HCT116 (cell line): ENCODE measurements at regions not wholly inside any gene's neighbourhood (a gene's known extent, or its start where the extent isn't known, plus 50 kb on each side); places are given as distances from the start of the nearest gene placed in this dataset.

ENCODE experiments used
- ATAC-seq: fragments of 200-7000 bp; cut with Tn5 transposase; 2 replicates; pipeline ENCODE4 v1.9.1; 2020; ENCODE audit warnings: mild to moderate bottlenecking, moderate library complexity
- BruUV-seq: library from RNA; stranded (reverse); fragments of 400-500 nt; replicated peaks from 2 replicates; lab custom pipeline; 2021; lab: Mats Ljungman, UMichigan
- CTCF ChIA-PET: fragments of 300-600 bp; sonication (Branson Sonifier 250); formaldehyde crosslinking; loops from one replicate; lab custom pipeline; 2021; ENCODE audit warnings: antibody characterized with exemption; lab: Charles Lee
- POLR2A ChIA-PET: fragments of 300-600, 350-600 bp; sonication (Branson Sonifier 250); formaldehyde crosslinking; loops from one replicate; lab custom pipeline; 2021; ENCODE audit warnings: antibody characterized with exemption; lab: Charles Lee
- RAD21 ChIA-PET, 2 experiments: fragments of 300-600 bp; sonication (Branson Sonifier 250); formaldehyde crosslinking; loops; one replicate each; lab custom pipeline; 2023; ENCODE audit warnings: low total read pairs in 2 of 2; ENCODE audit not compliant: uncharacterized antibody in 2 of 2, unreplicated experiment in 2 of 2, low non-redundant PET in 1 of 2; lab: Charles Lee
- DNase-seq: peaks from one replicate; pipeline ENCODE4 v3.0.0-alpha.2; 2010; ENCODE audit warnings: low read depth, low spot score
- H2AFZ ChIP-seq: fragments of 200-600 bp; shearing (Covaris generic), sonication (generic); 2 replicates; pipeline ENCODE4 v1.6.1; 2017; ENCODE audit warnings: low read depth, mixed run types, mixed read lengths, antibody characterized with exemption, low read length; ENCODE audit not compliant: poor library complexity, severe bottlenecking
- H3K27ac ChIP-seq: 2 replicates; pipeline ENCODE4 v1.5.1; 2012; ENCODE audit warnings: low read depth, low read length
- H3K27me3 ChIP-seq: fragments of 200-600 bp; sonication (generic); 2 replicates; pipeline ENCODE4 v1.6.1; 2016; ENCODE audit warnings: mixed run types, low read length, mixed read lengths; ENCODE audit not compliant: insufficient read depth
- H3K36me3 ChIP-seq, 2 experiments: fragments of 200-500 bp in 1 of 2; fragments of 200-600 bp in 1 of 2; sonication (Bioruptor generic) in 1 of 2; sonication (generic) in 1 of 2; 2 replicates each; pipeline versions ENCODE4 v1.5.1 to v1.6.1; 2014 to 2016; ENCODE audit warnings: low read length in 2 of 2, inconsistent platforms in 1 of 2, mixed read lengths in 1 of 2, mixed run types in 1 of 2; ENCODE audit not compliant: insufficient read depth in 2 of 2, control insufficient read depth in 1 of 2
- H3K4me1 ChIP-seq, 2 experiments: fragments of 200-600 bp in 1 of 2; sonication (generic) in 1 of 2; 2 replicates each; pipeline versions ENCODE4 v1.5.1 to v1.6.1; 2012 to 2017; ENCODE audit warnings: low read length in 2 of 2, inconsistent platforms in 1 of 2, mild to moderate bottlenecking in 1 of 2, mixed read lengths in 1 of 2, mixed run types in 1 of 2, moderate library complexity in 1 of 2; ENCODE audit not compliant: insufficient read depth in 2 of 2, control insufficient read depth in 1 of 2
- H3K4me2 ChIP-seq: fragments of 200-600 bp; sonication (generic); 2 replicates; pipeline ENCODE4 v1.6.1; 2017; ENCODE audit warnings: mixed run types, low read length, mixed read lengths
- H3K4me3 ChIP-seq, 2 experiments: fragments of 200-600 bp in 1 of 2; sonication (generic) in 1 of 2; replicated peaks in 1 of 2; 2 replicates each; pipeline ENCODE4 v1.5.1; 2011 to 2016; ENCODE audit warnings: low read length in 2 of 2, control low read depth in 1 of 2, low read depth in 1 of 2, mild to moderate bottlenecking in 1 of 2, mixed read lengths in 1 of 2, mixed run types in 1 of 2
- H3K79me2 ChIP-seq: fragments of 200-600 bp; sonication (generic); 2 replicates; pipeline ENCODE4 v1.6.1; 2017; ENCODE audit warnings: mild to moderate bottlenecking, mixed run types, low read length, moderate library complexity, mixed read lengths; ENCODE audit not compliant: insufficient read depth
- H3K9ac ChIP-seq: fragments of 200-600 bp; sonication (generic); 2 replicates; pipeline ENCODE4 v1.6.1; 2016; ENCODE audit warnings: low read length, mixed read lengths
- H3K9me2 ChIP-seq: fragments of 200-600 bp; sonication (generic), shearing (Covaris generic); 2 replicates; pipeline ENCODE4 v1.6.1; 2017; ENCODE audit warnings: mixed run types, mild to moderate bottlenecking, moderate library complexity; ENCODE audit not compliant: insufficient read depth
- H3K9me3 ChIP-seq, 2 experiments: fragments of 200-500 bp in 1 of 2; fragments of 200-600 bp in 1 of 2; sonication (Bioruptor generic) in 1 of 2; sonication (generic) in 1 of 2; 2 replicates each; pipeline ENCODE4 v1.6.1; 2014 to 2017; ENCODE audit warnings: low read length in 2 of 2, mixed read lengths in 2 of 2, inconsistent platforms in 1 of 2, low read depth in 1 of 2, mild to moderate bottlenecking in 1 of 2, mixed run types in 1 of 2, moderate library complexity in 1 of 2; ENCODE audit not compliant: control insufficient read depth in 1 of 2, insufficient read depth in 1 of 2
- H4K20me1 ChIP-seq: fragments of 200-600 bp; sonication (generic), shearing (Covaris generic); 2 replicates; pipeline ENCODE4 v1.6.1; 2017; ENCODE audit warnings: mixed run types, mild to moderate bottlenecking, moderate library complexity; ENCODE audit not compliant: insufficient read depth
- CBX3 ChIP-seq: IDR thresholded peaks from 2 replicates; pipeline ENCODE4 v1.6.1; 2012; ENCODE audit warnings: low read depth
- CEBPB ChIP-seq: IDR thresholded peaks from 2 replicates; pipeline ENCODE4 v1.6.1; 2012; ENCODE audit warnings: low read depth
- CTCF ChIP-seq, 3 experiments: fragments of 200-600 bp in 1 of 3; sonication (generic) in 1 of 3; IDR thresholded peaks in 2 of 3; conservative IDR thresholded peaks in 1 of 3; 2 replicates each; pipeline ENCODE4 v1.5.1; 2012 to 2017; ENCODE audit warnings: low read depth in 2 of 3, low read length in 2 of 3, antibody characterized with exemption in 1 of 3, borderline replicate concordance in 1 of 3, control low read depth in 1 of 3, mild to moderate bottlenecking in 1 of 3, mixed read lengths in 1 of 3, mixed run types in 1 of 3, moderate library complexity in 1 of 3; ENCODE audit not compliant: insufficient read depth in 1 of 3
- EGR1 ChIP-seq: IDR thresholded peaks from 2 replicates; pipeline ENCODE4 v1.6.1; 2012; ENCODE audit warnings: low read depth
- ELF1 ChIP-seq: IDR thresholded peaks from 2 replicates; pipeline ENCODE4 v1.6.1; 2012; ENCODE audit warnings: low read depth, borderline replicate concordance
- EZH2 ChIP-seq: fragments of 200-600 bp; sonication (generic); IDR thresholded peaks from 2 replicates; pipeline ENCODE4 v1.6.1; 2017; ENCODE audit warnings: antibody characterized with exemption, mixed run types
- EZH2phosphoT487 ChIP-seq: fragments of 200-600 bp; IDR thresholded peaks from 2 replicates; pipeline ENCODE4 v1.6.1; 2018; ENCODE audit warnings: antibody characterized with exemption, borderline replicate concordance
- POLR2AphosphoS5 ChIP-seq: IDR thresholded peaks from 2 replicates; pipeline ENCODE4 v1.6.1; 2011; ENCODE audit warnings: mild to moderate bottlenecking, low read depth, low read length, moderate library complexity
- RAD21 ChIP-seq: IDR thresholded peaks from 2 replicates; pipeline ENCODE4 v1.6.1; 2012; ENCODE audit warnings: low read depth, mild to moderate bottlenecking
- SIN3A ChIP-seq: IDR thresholded peaks from 2 replicates; pipeline ENCODE4 v1.6.1; 2012; ENCODE audit warnings: low read depth
- SP1 ChIP-seq: IDR thresholded peaks from 2 replicates; pipeline ENCODE4 v1.6.1; 2012; ENCODE audit warnings: low read depth
- SRF ChIP-seq: IDR thresholded peaks from 2 replicates; pipeline ENCODE4 v1.6.1; 2012; ENCODE audit warnings: low read depth
- ZFX ChIP-seq: fragments of 450-650 bp; IDR thresholded peaks from 2 replicates; pipeline ENCODE4 v1.6.1; 2017
- intact Hi-C: fragments of 100-400 bp; cut with micrococcal nuclease; formaldehyde crosslinking; loops from 2 replicates; pipeline ENCODE4 v1.10.0; 2022
- TF ChIP-seq, protein P1 (sequence below): IDR thresholded peaks from 2 replicates; pipeline ENCODE4 v1.6.1; 2012; ENCODE audit warnings: low read depth
- TF ChIP-seq, protein P2 (sequence below): IDR thresholded peaks from 2 replicates; pipeline ENCODE4 v1.6.1; 2011; ENCODE audit warnings: mild to moderate bottlenecking, low read length, moderate library complexity; ENCODE audit not compliant: insufficient replicate concordance; ENCODE audit errors: extremely low read depth

- TF ChIP-seq, protein P1, sequence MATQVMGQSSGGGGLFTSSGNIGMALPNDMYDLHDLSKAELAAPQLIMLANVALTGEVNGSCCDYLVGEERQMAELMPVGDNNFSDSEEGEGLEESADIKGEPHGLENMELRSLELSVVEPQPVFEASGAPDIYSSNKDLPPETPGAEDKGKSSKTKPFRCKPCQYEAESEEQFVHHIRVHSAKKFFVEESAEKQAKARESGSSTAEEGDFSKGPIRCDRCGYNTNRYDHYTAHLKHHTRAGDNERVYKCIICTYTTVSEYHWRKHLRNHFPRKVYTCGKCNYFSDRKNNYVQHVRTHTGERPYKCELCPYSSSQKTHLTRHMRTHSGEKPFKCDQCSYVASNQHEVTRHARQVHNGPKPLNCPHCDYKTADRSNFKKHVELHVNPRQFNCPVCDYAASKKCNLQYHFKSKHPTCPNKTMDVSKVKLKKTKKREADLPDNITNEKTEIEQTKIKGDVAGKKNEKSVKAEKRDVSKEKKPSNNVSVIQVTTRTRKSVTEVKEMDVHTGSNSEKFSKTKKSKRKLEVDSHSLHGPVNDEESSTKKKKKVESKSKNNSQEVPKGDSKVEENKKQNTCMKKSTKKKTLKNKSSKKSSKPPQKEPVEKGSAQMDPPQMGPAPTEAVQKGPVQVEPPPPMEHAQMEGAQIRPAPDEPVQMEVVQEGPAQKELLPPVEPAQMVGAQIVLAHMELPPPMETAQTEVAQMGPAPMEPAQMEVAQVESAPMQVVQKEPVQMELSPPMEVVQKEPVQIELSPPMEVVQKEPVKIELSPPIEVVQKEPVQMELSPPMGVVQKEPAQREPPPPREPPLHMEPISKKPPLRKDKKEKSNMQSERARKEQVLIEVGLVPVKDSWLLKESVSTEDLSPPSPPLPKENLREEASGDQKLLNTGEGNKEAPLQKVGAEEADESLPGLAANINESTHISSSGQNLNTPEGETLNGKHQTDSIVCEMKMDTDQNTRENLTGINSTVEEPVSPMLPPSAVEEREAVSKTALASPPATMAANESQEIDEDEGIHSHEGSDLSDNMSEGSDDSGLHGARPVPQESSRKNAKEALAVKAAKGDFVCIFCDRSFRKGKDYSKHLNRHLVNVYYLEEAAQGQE, result no peak
- TF ChIP-seq CEBPB, result no peak
- no peak for TF ChIP-seq EZH2phosphoT487
These were observed 366.7 kb downstream of the SHQ1 start (continued) for GRCh38 chr3:72481542-72481941.

DNA sequence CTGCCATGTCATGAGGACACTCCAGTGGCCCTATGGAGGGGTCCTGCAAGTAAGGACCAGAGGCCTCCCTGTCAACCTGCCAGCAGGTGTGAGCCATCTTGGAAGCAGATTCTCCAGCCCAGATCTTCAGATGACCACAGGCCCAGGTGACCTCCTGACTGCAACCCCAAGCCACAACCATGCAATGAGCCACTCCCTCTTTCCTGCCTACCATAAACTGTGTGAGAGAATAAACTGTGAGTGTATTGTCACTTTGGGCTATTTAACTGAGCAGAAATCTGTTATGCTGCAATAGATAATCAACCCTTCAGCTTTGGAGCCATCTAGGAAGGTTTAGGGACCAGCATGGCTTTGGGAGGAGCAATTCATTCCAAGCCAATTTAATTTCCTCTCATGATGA, 367.9 kb downstream of the SHQ1 start:
- POLR2A ChIA-PET, result no interaction called here
- H3K27me3 ChIP-seq, result no peaks in the 10 kb centered on the region
- no TSS peak for BruUV-seq
- H3K9ac ChIP-seq, result no peak overlapping the region
- no peak overlapping the region for H3K4me2 ChIP-seq
- no peaks in the 10 kb centered on the region for H3K9me2 ChIP-seq
- no peaks in the 10 kb centered on the region for H4K20me1 ChIP-seq
- H3K4me1 ChIP-seq, result peaks cover 18 to 31% of the 10 kb centered on the region in 2 experiments
- no peak overlapping the region for H3K27ac ChIP-seq
- DNase-seq (no peak), ATAC-seq (no peak)
- H3K36me3 ChIP-seq, result no peaks in the 10 kb centered on the region
- H3K4me3 ChIP-seq, result no peak overlapping the region
- intact Hi-C loops, result no loop called here
- H2AFZ ChIP-seq, result no peak overlapping the region
- no peaks in the 10 kb centered on the region for H3K79me2 ChIP-seq
- RAD21 ChIA-PET, result no interaction called here
- CTCF ChIA-PET, result no interaction called here
- H3K9me3 ChIP-seq, result no peaks in the 10 kb centered on the region
- TF ChIP-seq CTCF (IDR thresholded peaks at IDR 0.05 in 2 of 3, conservative IDR thresholded peaks at IDR 0.05 in 1 of 3; ENCODE audit: borderline replicate concordance in 1 of 3, insufficient read depth in 1 of 3, low read depth in 2 of 3, low read length in 2 of 3), result no peak
- TF ChIP-seq, protein P1, result no peak
- TF ChIP-seq, protein P2, sequence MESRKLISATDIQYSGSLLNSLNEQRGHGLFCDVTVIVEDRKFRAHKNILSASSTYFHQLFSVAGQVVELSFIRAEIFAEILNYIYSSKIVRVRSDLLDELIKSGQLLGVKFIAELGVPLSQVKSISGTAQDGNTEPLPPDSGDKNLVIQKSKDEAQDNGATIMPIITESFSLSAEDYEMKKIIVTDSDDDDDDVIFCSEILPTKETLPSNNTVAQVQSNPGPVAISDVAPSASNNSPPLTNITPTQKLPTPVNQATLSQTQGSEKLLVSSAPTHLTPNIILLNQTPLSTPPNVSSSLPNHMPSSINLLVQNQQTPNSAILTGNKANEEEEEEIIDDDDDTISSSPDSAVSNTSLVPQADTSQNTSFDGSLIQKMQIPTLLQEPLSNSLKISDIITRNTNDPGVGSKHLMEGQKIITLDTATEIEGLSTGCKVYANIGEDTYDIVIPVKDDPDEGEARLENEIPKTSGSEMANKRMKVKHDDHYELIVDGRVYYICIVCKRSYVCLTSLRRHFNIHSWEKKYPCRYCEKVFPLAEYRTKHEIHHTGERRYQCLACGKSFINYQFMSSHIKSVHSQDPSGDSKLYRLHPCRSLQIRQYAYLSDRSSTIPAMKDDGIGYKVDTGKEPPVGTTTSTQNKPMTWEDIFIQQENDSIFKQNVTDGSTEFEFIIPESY, result no peak
- TF ChIP-seq RAD21, result no peak
- TF ChIP-seq ELF1, result no peak
- TF ChIP-seq EGR1, result no peak
- no peak for TF ChIP-seq SRF
- TF ChIP-seq POLR2AphosphoS5, result no peak
- TF ChIP-seq CBX3, result no peak
- TF ChIP-seq SIN3A, result no peak
- TF ChIP-seq ZFX, result no peak
- no peak for TF ChIP-seq EZH2
- no peak for TF ChIP-seq SP1
- no peak for TF ChIP-seq EZH2phosphoT487
